Peyer's patch (tissue), 4 donors: ENCODE measurements at regions not wholly inside any gene's neighbourhood (a gene's known extent, or its start where the extent isn't known, plus 50 kb on each side); places are given as distances from the start of the nearest gene placed in this dataset.

Experiments used
- DNase-seq, 3 donors: peaks; one replicate each; pipeline ENCODE4 v3.0.0-alpha.2; 2017 to 2019
- H3K27ac ChIP-seq, 4 donors: fragments of 200-600 bp; sonication (generic); one replicate each; pipeline ENCODE4 v1.5.1; 2016 to 2019
- H3K27me3 ChIP-seq, 2 donors: fragments of 200-600 bp; sonication (generic); one replicate each; pipeline ENCODE4 v1.5.1; 2019
- H3K36me3 ChIP-seq, 3 donors: fragments of 200-600 bp; sonication (generic); one replicate each; pipeline ENCODE4 v1.5.1; 2016 to 2019
- H3K4me1 ChIP-seq, 4 donors: fragments of 200-600 bp; sonication (generic); one replicate each; pipeline ENCODE4 v1.5.1; 2016 to 2019
- H3K4me3 ChIP-seq, 4 donors: fragments of 200-600 bp; sonication (generic); 1 replicate in 3 of 4; 2 replicates in 1 of 4; pipeline ENCODE4 v1.5.1; 2016 to 2019; ENCODE audit warnings: mild to moderate bottlenecking in 1 of 4
- H3K9me3 ChIP-seq, 4 donors: fragments of 200-600 bp; sonication (generic); one replicate each; pipeline ENCODE4 v1.5.1; 2016 to 2019; ENCODE audit warnings: mild to moderate bottlenecking in 1 of 4
- POLR2A ChIP-seq, 2 donors: fragments of 450-650 bp; IDR thresholded peaks; one replicate each; pipeline ENCODE4 v1.5.1; 2017; ENCODE audit warnings: antibody characterized with exemption in 2 of 2, mild to moderate bottlenecking in 2 of 2, moderate library complexity in 2 of 2
- TF ChIP-seq, protein P1 (sequence below), 6 experiments: fragments of 450-650 bp in 4 of 6; fragments of 200-600 bp in 2 of 6; sonication (generic) in 1 of 6; IDR thresholded peaks; one replicate each; pipeline ENCODE4 v1.5.1; 2017 to 2019; ENCODE audit warnings: antibody characterized with exemption in 6 of 6, mild to moderate bottlenecking in 3 of 6, moderate library complexity in 1 of 6

- no peak overlapping the region for H3K27ac ChIP-seq
- H3K4me3 ChIP-seq, result no peak overlapping the region
- no peaks in the 10 kb centered on the region for H3K9me3 ChIP-seq
- no peak for TF ChIP-seq POLR2A (IDR thresholded peaks at IDR 0.05)
- TF ChIP-seq, protein P1, sequence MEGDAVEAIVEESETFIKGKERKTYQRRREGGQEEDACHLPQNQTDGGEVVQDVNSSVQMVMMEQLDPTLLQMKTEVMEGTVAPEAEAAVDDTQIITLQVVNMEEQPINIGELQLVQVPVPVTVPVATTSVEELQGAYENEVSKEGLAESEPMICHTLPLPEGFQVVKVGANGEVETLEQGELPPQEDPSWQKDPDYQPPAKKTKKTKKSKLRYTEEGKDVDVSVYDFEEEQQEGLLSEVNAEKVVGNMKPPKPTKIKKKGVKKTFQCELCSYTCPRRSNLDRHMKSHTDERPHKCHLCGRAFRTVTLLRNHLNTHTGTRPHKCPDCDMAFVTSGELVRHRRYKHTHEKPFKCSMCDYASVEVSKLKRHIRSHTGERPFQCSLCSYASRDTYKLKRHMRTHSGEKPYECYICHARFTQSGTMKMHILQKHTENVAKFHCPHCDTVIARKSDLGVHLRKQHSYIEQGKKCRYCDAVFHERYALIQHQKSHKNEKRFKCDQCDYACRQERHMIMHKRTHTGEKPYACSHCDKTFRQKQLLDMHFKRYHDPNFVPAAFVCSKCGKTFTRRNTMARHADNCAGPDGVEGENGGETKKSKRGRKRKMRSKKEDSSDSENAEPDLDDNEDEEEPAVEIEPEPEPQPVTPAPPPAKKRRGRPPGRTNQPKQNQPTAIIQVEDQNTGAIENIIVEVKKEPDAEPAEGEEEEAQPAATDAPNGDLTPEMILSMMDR (IDR thresholded peaks at IDR 0.05), result no peak
- no peaks in the 10 kb centered on the region for H3K36me3 ChIP-seq
- peaks cover 0 to 8% (median 0%) of the 10 kb centered on the region in 4 donors for H3K4me1 ChIP-seq
- H3K27me3 ChIP-seq, result no peaks in the 10 kb centered on the region
- DNase-seq, result no peak
Observed at GRCh38 chr6:142696123-142697000, 248.6 kb downstream of the HIVEP2 start.

GRCh38 chr6:142697001-142697335 lies 248.0 kb downstream of the HIVEP2 start:
- TF ChIP-seq POLR2A (IDR thresholded peaks at IDR 0.05), result no peak
- TF ChIP-seq, protein P1 (IDR thresholded peaks at IDR 0.05), result no peak
- H3K27me3 ChIP-seq, result no peaks in the 10 kb centered on the region
- peaks cover 0 to 8% (median 0%) of the 10 kb centered on the region in 4 donors for H3K4me1 ChIP-seq
- no peaks in the 10 kb centered on the region for H3K36me3 ChIP-seq
- no peak overlapping the region for H3K4me3 ChIP-seq
- no peak overlapping the region for H3K27ac ChIP-seq
- no peaks in the 10 kb centered on the region for H3K9me3 ChIP-seq
- no peak for DNase-seq

DNA sequence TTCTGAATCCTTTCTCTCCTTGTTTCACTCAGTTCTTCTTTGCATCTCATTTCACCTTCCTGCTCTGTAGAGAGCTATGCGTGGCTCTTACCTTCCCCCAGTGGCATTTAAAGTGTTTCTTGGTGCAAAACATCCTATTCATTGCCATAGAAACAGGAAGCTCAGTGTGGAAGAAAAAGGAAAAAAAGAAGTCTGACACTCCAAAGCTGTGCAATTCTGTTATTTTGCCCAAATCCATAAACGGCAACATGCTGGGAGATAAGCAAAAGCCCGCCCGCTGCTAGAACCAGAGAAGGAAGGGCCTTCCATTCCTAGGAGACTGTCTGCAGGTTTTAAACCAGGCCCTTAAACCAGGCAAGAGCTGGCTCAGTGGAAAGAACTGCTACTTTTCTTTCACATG lies 247.1 kb downstream of the HIVEP2 start:
- Histone ChIP-seq H3K27me3 (no peaks in the 10 kb centered on the region), H3K36me3 (no peaks in the 10 kb centered on the region), H3K4me1 (peaks cover 0 to 8% (median 0%) of the 10 kb centered on the region in 4 donors), H3K9me3 (no peaks in the 10 kb centered on the region), H3K4me3 (no peak overlapping the region), H3K27ac (no peak overlapping the region)
- no peak for DNase-seq
- TF ChIP-seq, protein P1 (IDR thresholded peaks at IDR 0.05), result no peak
- no peak for TF ChIP-seq POLR2A (IDR thresholded peaks at IDR 0.05)

GRCh38 chr6:142698751-142699150 lies 246.2 kb downstream of the HIVEP2 start:
- no peak overlapping the region for H3K27ac ChIP-seq
- H3K36me3 ChIP-seq, result no peaks in the 10 kb centered on the region
- no peak for DNase-seq
- TF ChIP-seq, protein P1 (IDR thresholded peaks at IDR 0.05), result peak in 1 of 6 experiments; percentile 16
- no peak for TF ChIP-seq POLR2A (IDR thresholded peaks at IDR 0.05)
- H3K9me3 ChIP-seq, result no peaks in the 10 kb centered on the region
- H3K4me1 ChIP-seq, result no peaks in the 10 kb centered on the region
- no peaks in the 10 kb centered on the region for H3K27me3 ChIP-seq
- H3K4me3 ChIP-seq, result no peak overlapping the region

- Histone ChIP-seq H3K27me3 (no peaks in the 10 kb centered on the region), H3K36me3 (no peaks in the 10 kb centered on the region), H3K9me3 (no peaks in the 10 kb centered on the region), H3K4me1 (no peaks in the 10 kb centered on the region), H3K4me3 (no peak overlapping the region), H3K27ac (no peak overlapping the region)
- DNase-seq, result no peak
- TF ChIP-seq, protein P1 (IDR thresholded peaks at IDR 0.05), result no peak
- TF ChIP-seq POLR2A (IDR thresholded peaks at IDR 0.05), result no peak
Observed at GRCh38 chr6:142699391-142699790, 245.6 kb downstream of the HIVEP2 start.
